Keratinocyte (primary cell): ENCODE measurements at regions not wholly inside any gene's neighbourhood (a gene's known extent, or its start where the extent isn't known, plus 50 kb on each side); places are given as distances from the start of the nearest gene placed in this dataset.

Source experiments
- DNase-seq: peaks from one replicate; pipeline ENCODE4 v3.0.0-alpha.2; 2011; ENCODE audit warnings: low read depth, missing footprints, low spot score
- FAIRE-seq: peaks from 2 replicates; lab custom pipeline; 2011; peaks lifted over from hg19 to GRCh38; lab: Jason Lieb, UNC
- H2AFZ ChIP-seq: 2 replicates; pipeline ENCODE4 v1.6.0; 2012; ENCODE audit warnings: low read length, control low read depth, inconsistent platforms; ENCODE audit not compliant: control insufficient read depth
- H3K27ac ChIP-seq: 2 replicates; pipeline ENCODE4 v1.5.1; 2011; ENCODE audit warnings: low read length; ENCODE audit not compliant: control insufficient read depth, insufficient read depth
- H3K27me3 ChIP-seq: 3 replicates; pipeline ENCODE4 v1.6.0; 2011; ENCODE audit warnings: low read length; ENCODE audit not compliant: control insufficient read depth, insufficient read depth; ENCODE audit errors: extremely low read depth
- H3K36me3 ChIP-seq, 2 experiments: 2 replicates in 1 of 2; 3 replicates in 1 of 2; pipeline ENCODE4 v1.5.1; 2011; ENCODE audit warnings: low read length in 2 of 2, mild to moderate bottlenecking in 1 of 2; ENCODE audit not compliant: control insufficient read depth in 2 of 2, insufficient read depth in 2 of 2; ENCODE audit errors: extremely low read depth in 1 of 2
- H3K4me1 ChIP-seq: 3 replicates; pipeline ENCODE4 v1.5.1; 2011; ENCODE audit warnings: low read length; ENCODE audit not compliant: control insufficient read depth, insufficient read depth; ENCODE audit errors: extremely low read depth
- H3K4me2 ChIP-seq: 3 replicates; pipeline ENCODE4 v1.6.0; 2011; ENCODE audit warnings: low read depth, low read length; ENCODE audit not compliant: control insufficient read depth, insufficient read depth; ENCODE audit errors: extremely low read depth
- H3K4me3 ChIP-seq, 3 experiments: fragments of 200-600 bp in 1 of 3; sonication (generic) in 1 of 3; 2 replicates in 2 of 3; 3 replicates in 1 of 3; pipeline ENCODE4 v1.5.1; 2011 to 2016; ENCODE audit warnings: low read length in 3 of 3, mild to moderate bottlenecking in 3 of 3, control low read depth in 2 of 3, inconsistent platforms in 1 of 3, low read depth in 1 of 3, mixed read lengths in 1 of 3, mixed run types in 1 of 3, moderate library complexity in 1 of 3; ENCODE audit not compliant: control insufficient read depth in 2 of 3, insufficient read depth in 2 of 3; ENCODE audit errors: extremely low read depth in 1 of 3
- H3K79me2 ChIP-seq: 2 replicates; pipeline ENCODE4 v1.6.0; 2012; ENCODE audit warnings: low read length; ENCODE audit not compliant: control insufficient read depth, insufficient read depth
- H3K9ac ChIP-seq: 3 replicates; pipeline ENCODE4 v1.6.0; 2011; ENCODE audit warnings: low read length; ENCODE audit not compliant: control insufficient read depth, insufficient read depth; ENCODE audit errors: extremely low read depth
- H3K9me1 ChIP-seq: 3 replicates; pipeline ENCODE4 v1.6.0; 2011; ENCODE audit warnings: low read length; ENCODE audit not compliant: control insufficient read depth, insufficient read depth; ENCODE audit errors: extremely low read depth
- H3K9me3 ChIP-seq: 2 replicates; pipeline ENCODE4 v1.5.1; 2012; ENCODE audit warnings: low read depth, low read length; ENCODE audit not compliant: control insufficient read depth
- H4K20me1 ChIP-seq: 3 replicates; pipeline ENCODE4 v1.6.0; 2011; ENCODE audit warnings: low read length; ENCODE audit not compliant: control insufficient read depth, insufficient read depth; ENCODE audit errors: extremely low read depth
- CTCF ChIP-seq, 3 experiments: IDR thresholded peaks in 1 of 3; conservative IDR thresholded peaks in 1 of 3; optimal IDR thresholded peaks in 1 of 3; 2 replicates in 2 of 3; 3 replicates in 1 of 3; pipeline versions ENCODE3 to v1.5.1; 2011; ENCODE audit warnings: low read length in 3 of 3, mild to moderate bottlenecking in 3 of 3, moderate library complexity in 2 of 3, control low read depth in 1 of 3, inconsistent platforms in 1 of 3; ENCODE audit not compliant: insufficient read depth in 2 of 3; ENCODE audit errors: extremely low read depth in 1 of 3
- EZH2 ChIP-seq: IDR thresholded peaks from one replicate; pipeline ENCODE4 v1.6.1; 2012; ENCODE audit warnings: inconsistent platforms, mild to moderate bottlenecking, low read length, moderate library complexity
- dilution Hi-C: fragments of 300-500 bp; cut with MboI; formaldehyde crosslinking; loops from one replicate; pipeline ENCODE4 v1.7.0; 2020; ENCODE audit warnings: low sequenced_read_pairs; ENCODE audit not compliant: extremely low pct_ligation_motif_present

GRCh38 chr2:78561876-78562275 lies 463.6 kb upstream of the REG3G start:
- H4K20me1 ChIP-seq = no peaks in the 10 kb centered on the region
- H3K4me1 ChIP-seq = no peaks in the 10 kb centered on the region
- H3K79me2 ChIP-seq = no peaks in the 10 kb centered on the region
- dilution Hi-C loops = no loop called here
- H3K9me1 ChIP-seq = no peaks in the 10 kb centered on the region
- H3K4me2 ChIP-seq = no peak overlapping the region
- H3K4me3 ChIP-seq = no peak overlapping the region
- H2AFZ ChIP-seq = no peak overlapping the region
- no peak overlapping the region for H3K27ac ChIP-seq
- TF ChIP-seq CTCF (optimal IDR thresholded peaks at IDR 0.05 in 1 of 3, IDR thresholded peaks at IDR 0.05 in 1 of 3, conservative IDR thresholded peaks at IDR 0.05 in 1 of 3; ENCODE audit: extremely low read depth in 1 of 3, insufficient read depth in 2 of 3, low read length in 3 of 3) (no peak), EZH2 (no peak)
- H3K36me3 ChIP-seq = no peaks in the 10 kb centered on the region
- FAIRE-seq (no peak), DNase-seq (no peak)
- H3K9ac ChIP-seq = no peak overlapping the region
- H3K27me3 ChIP-seq = no peaks in the 10 kb centered on the region
- no peaks in the 10 kb centered on the region for H3K9me3 ChIP-seq

- dilution Hi-C loops = no loop called here
- FAIRE-seq (no peak), DNase-seq (no peak)
- no peak overlapping the region for H3K4me3 ChIP-seq
- H2AFZ ChIP-seq = no peak overlapping the region
- TF ChIP-seq EZH2 (no peak), CTCF (optimal IDR thresholded peaks at IDR 0.05 in 1 of 3, IDR thresholded peaks at IDR 0.05 in 1 of 3, conservative IDR thresholded peaks at IDR 0.05 in 1 of 3; ENCODE audit: extremely low read depth in 1 of 3, insufficient read depth in 2 of 3, low read length in 3 of 3) (no peak)
- H3K4me1 ChIP-seq = no peaks in the 10 kb centered on the region
- no peaks in the 10 kb centered on the region for H3K36me3 ChIP-seq
- no peaks in the 10 kb centered on the region for H3K79me2 ChIP-seq
- H3K9me3 ChIP-seq = no peaks in the 10 kb centered on the region
- H4K20me1 ChIP-seq = no peaks in the 10 kb centered on the region
- H3K27ac ChIP-seq = no peak overlapping the region
- H3K4me2 ChIP-seq = no peak overlapping the region
- no peak overlapping the region for H3K9ac ChIP-seq
- H3K9me1 ChIP-seq = no peaks in the 10 kb centered on the region
- no peaks in the 10 kb centered on the region for H3K27me3 ChIP-seq
Measured at GRCh38 chr2:78564666-78565065, 460.8 kb upstream of the REG3G start.
